Osteoblast (primary cell): ENCODE measurements at regions not wholly inside any gene's neighbourhood (a gene's known extent, or its start where the extent isn't known, plus 50 kb on each side); places are given as distances from the start of the nearest gene placed in this dataset.

Source experiments
- DNase-seq: peaks from one replicate; pipeline ENCODE4 v3.0.0; 2011; ENCODE audit warnings: low spot score, mixed read lengths; ENCODE audit not compliant: insufficient read length; ENCODE audit errors: missing footprints
- H2AFZ ChIP-seq: 2 replicates; pipeline ENCODE4 v1.6.0; 2011; ENCODE audit warnings: mild to moderate bottlenecking, low read length
- H3K27ac ChIP-seq: 2 replicates; pipeline ENCODE4 v1.5.1; 2011; ENCODE audit warnings: mild to moderate bottlenecking, low read depth, low read length, moderate library complexity
- H3K27me3 ChIP-seq: 2 replicates; pipeline ENCODE4 v1.6.0; 2012; ENCODE audit warnings: mild to moderate bottlenecking, control low read depth, inconsistent platforms, low read length, moderate library complexity; ENCODE audit not compliant: insufficient read depth
- H3K36me3 ChIP-seq: 2 replicates; pipeline ENCODE4 v1.5.1; 2011; ENCODE audit warnings: mild to moderate bottlenecking, low read length, control low read depth, moderate library complexity; ENCODE audit not compliant: insufficient read depth
- H3K4me1 ChIP-seq: 2 replicates; pipeline ENCODE4 v1.5.1; 2011; ENCODE audit warnings: mild to moderate bottlenecking, low read length, control low read depth, moderate library complexity; ENCODE audit not compliant: insufficient read depth
- H3K4me2 ChIP-seq: 2 replicates; pipeline ENCODE4 v1.6.0; 2011; ENCODE audit warnings: mild to moderate bottlenecking, low read length; ENCODE audit not compliant: insufficient read depth
- H3K4me3 ChIP-seq: fragments of 200-600 bp; sonication (generic); 3 replicates; pipeline ENCODE4 v1.5.1; 2012; ENCODE audit warnings: mild to moderate bottlenecking, low read length, inconsistent platforms; ENCODE audit not compliant: insufficient read depth
- H3K79me2 ChIP-seq: 2 replicates; pipeline ENCODE4 v1.6.0; 2012; ENCODE audit warnings: mild to moderate bottlenecking, low read length, control low read depth, inconsistent platforms; ENCODE audit not compliant: insufficient read depth
- H3K9me3 ChIP-seq: 2 replicates; pipeline ENCODE4 v1.5.1; 2011; ENCODE audit warnings: low read depth, low read length, control low read depth
- H4K20me1 ChIP-seq: 2 replicates; pipeline ENCODE4 v1.6.0; 2012; ENCODE audit warnings: mild to moderate bottlenecking, low read length, control low read depth; ENCODE audit not compliant: insufficient read depth
- TF ChIP-seq, protein P1 (sequence below): IDR thresholded peaks from 2 replicates; pipeline ENCODE4 v1.5.1; 2011; ENCODE audit warnings: mild to moderate bottlenecking, low read depth, low read length, moderate library complexity; ENCODE audit errors: extremely low read depth

DNA sequence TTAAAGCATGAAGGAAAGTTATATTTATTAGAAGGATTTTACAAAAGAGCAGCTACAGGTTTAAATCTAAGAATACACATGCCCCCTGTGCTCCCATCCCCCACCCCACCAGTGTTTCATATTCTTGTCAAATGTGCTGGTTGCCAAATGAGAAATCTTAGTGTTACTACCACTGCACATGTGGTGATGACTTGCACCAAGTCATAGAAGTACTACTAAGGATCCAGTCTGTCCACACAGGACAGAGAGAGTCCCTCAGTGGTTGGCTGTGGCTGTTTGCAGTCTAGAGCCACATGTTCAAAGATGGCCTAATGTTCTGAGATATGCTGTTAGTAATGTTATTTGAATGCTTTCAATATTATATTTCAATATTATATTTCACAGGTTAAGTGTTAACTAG, 268.8 kb downstream of the ADAMTS20 start:
- Histone ChIP-seq H3K79me2 (no peaks in the 10 kb centered on the region), H3K36me3 (no peaks in the 10 kb centered on the region), H4K20me1 (no peaks in the 10 kb centered on the region), H3K4me3 (no peak overlapping the region), H3K9me3 (no peaks in the 10 kb centered on the region), H3K4me1 (peaks cover 46% of the 10 kb centered on the region), H3K27me3 (no peaks in the 10 kb centered on the region), H3K4me2 (no peak overlapping the region), H2AFZ (peak overlapping the region; percentile 29), H3K27ac (peak overlapping the region; percentile 92)
- TF ChIP-seq, protein P1, sequence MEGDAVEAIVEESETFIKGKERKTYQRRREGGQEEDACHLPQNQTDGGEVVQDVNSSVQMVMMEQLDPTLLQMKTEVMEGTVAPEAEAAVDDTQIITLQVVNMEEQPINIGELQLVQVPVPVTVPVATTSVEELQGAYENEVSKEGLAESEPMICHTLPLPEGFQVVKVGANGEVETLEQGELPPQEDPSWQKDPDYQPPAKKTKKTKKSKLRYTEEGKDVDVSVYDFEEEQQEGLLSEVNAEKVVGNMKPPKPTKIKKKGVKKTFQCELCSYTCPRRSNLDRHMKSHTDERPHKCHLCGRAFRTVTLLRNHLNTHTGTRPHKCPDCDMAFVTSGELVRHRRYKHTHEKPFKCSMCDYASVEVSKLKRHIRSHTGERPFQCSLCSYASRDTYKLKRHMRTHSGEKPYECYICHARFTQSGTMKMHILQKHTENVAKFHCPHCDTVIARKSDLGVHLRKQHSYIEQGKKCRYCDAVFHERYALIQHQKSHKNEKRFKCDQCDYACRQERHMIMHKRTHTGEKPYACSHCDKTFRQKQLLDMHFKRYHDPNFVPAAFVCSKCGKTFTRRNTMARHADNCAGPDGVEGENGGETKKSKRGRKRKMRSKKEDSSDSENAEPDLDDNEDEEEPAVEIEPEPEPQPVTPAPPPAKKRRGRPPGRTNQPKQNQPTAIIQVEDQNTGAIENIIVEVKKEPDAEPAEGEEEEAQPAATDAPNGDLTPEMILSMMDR, result no peak
- peak; percentile 66 for DNase-seq

DNA sequence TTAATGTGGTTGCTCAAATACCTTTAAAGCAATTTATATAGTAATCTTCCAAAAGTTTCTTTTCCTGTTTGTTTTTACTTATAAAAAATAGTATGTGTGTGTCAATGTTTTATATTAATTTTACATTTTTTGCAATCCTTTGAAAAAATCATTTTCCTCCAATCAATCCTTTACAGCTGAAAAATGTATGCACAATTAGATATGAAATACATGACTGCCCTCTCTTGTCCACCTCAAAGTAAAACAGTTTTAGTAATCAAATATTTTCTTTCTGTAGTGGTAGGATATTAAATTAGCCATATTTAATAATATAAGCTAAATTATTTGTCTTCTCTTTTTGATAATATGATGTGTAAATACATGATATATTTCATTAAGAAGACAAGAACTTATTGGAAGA, 269.9 kb downstream of the ADAMTS20 start:
- Histone ChIP-seq H4K20me1 (no peaks in the 10 kb centered on the region), H3K36me3 (no peaks in the 10 kb centered on the region), H3K4me1 (peaks cover 56% of the 10 kb centered on the region), H3K27ac (no peak overlapping the region), H3K9me3 (no peaks in the 10 kb centered on the region), H3K79me2 (no peaks in the 10 kb centered on the region), H3K4me3 (no peak overlapping the region), H3K4me2 (no peak overlapping the region), H2AFZ (no peak overlapping the region), H3K27me3 (no peaks in the 10 kb centered on the region)
- DNase-seq, result peak; percentile 49
- TF ChIP-seq, protein P1, result peak; percentile 56

DNA sequence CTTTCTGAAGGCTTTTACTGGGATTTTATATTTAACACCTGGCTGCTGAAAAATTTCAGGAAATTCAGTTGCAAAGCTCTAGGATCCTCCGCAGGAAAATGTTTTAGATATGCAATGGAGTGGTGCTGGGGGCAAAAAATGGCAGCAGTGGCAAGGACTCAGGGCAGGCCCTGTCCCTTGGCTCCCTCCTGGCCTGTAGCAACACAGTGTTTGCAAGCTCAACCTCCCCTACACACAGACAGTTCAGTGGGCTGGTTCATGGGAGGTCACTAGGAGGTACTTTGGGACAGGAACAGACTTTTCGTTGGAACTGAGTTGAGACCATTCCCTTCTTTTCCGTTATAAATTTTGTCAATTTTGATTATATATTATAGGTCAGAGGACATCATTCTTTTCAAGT, 270.4 kb downstream of the ADAMTS20 start:
- H3K36me3 ChIP-seq, result no peaks in the 10 kb centered on the region
- H3K9me3 ChIP-seq, result no peaks in the 10 kb centered on the region
- no peak overlapping the region for H3K4me2 ChIP-seq
- TF ChIP-seq, protein P1, result no peak
- peak overlapping the region; percentile 40 for H2AFZ ChIP-seq
- H3K79me2 ChIP-seq, result no peaks in the 10 kb centered on the region
- H4K20me1 ChIP-seq, result no peaks in the 10 kb centered on the region
- no peak overlapping the region for H3K27ac ChIP-seq
- no peak overlapping the region for H3K4me3 ChIP-seq
- H3K4me1 ChIP-seq, result peaks cover 58% of the 10 kb centered on the region
- no peak for DNase-seq
- H3K27me3 ChIP-seq, result no peaks in the 10 kb centered on the region

DNA sequence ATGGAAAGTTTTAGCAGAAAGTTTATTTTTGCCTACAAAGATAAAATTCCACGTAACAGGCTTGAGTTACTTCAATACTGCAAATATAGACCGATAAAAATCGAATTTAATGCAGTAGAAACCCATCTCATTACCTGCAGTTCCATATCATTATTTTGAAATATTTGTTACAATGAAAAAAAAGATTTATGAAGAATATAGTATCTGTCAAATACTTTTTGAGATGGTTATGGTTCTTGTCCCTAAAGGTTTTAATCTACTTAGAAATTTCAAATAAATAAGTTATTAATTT, 273.5 kb downstream of the ADAMTS20 start:
- H3K36me3 ChIP-seq, result no peaks in the 10 kb centered on the region
- no peak for DNase-seq
- H3K79me2 ChIP-seq, result no peaks in the 10 kb centered on the region
- H3K4me2 ChIP-seq, result no peak overlapping the region
- no peak overlapping the region for H3K27ac ChIP-seq
- H2AFZ ChIP-seq, result no peak overlapping the region
- H3K9me3 ChIP-seq, result no peaks in the 10 kb centered on the region
- no peaks in the 10 kb centered on the region for H4K20me1 ChIP-seq
- TF ChIP-seq, protein P1, result no peak
- H3K4me3 ChIP-seq, result no peak overlapping the region
- no peaks in the 10 kb centered on the region for H3K27me3 ChIP-seq
- H3K4me1 ChIP-seq, result peaks cover 32% of the 10 kb centered on the region
